HG02798 (cell line): ENCODE measurements at regions not wholly inside any gene's neighbourhood (a gene's known extent, or its start where the extent isn't known, plus 50 kb on each side); places are given as distances from the start of the nearest gene placed in this dataset.

Experiments
- ATAC-seq: cut with Tn5 transposase; IDR thresholded peaks from one replicate; pipeline ENCODE4 v1.9.1; 2021; ENCODE audit warnings: mild to moderate bottlenecking; ENCODE audit not compliant: unreplicated experiment, poor library complexity

DNA sequence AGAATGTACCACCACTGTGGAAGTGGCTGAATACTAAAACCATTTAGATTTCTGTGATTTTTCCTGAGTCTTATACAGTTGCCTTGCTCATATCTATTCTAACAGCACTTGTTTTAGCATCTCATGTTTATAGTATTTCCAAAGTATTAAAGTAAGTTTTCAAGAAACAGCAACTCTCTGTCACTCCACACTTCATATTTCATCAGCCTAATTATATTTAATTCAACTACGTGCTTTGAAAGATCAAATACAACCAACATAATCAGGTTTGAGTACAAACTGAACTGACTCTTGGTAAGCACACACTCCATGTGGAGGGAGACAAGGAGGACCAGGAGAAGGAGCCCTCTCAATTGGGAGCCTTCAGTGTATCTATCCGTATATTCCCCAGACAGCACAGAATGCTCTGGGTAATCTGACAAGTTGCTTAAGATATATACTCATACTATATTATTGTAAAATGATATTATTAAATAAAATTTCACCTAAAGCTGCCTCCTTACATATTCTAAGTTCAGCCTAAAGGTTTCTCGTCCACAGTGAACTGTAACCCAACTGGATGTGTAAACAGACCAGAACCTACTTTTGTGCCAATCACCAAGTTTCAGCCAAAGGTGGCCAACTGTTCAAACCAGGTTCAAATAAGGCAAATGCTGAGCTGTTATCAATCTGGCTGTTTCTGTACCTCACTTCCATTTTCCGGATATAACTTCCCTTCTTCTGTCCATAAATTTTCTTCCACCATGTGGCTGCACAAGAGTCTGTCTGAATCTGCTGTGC lies 105.0 kb upstream of the RASSF8 start:
- no peak for ATAC-seq

GRCh38 chr12:25854991-25855390 lies 103.5 kb upstream of the RASSF8 start:
- ATAC-seq = no peak

DNA sequence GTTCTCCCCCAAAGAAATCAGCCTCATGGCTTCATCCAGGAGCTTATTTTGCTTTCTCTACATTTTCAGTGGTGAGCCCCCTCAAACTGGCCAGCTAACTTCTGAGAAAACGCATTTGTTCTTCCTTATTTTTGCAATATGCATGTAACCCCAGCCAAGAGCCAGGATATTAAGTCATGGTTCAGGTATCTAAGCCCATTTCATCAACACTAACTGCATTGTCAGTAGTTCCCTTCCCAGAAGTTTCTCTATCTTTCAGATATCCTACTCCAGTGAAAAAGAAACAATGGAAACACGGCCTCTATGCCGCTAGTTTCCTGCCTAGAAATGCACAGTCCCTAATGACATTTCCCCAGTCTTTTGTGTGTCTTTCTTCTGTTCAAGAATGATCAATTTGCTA lies 102.8 kb upstream of the RASSF8 start:
- no peak for ATAC-seq

- no peak for ATAC-seq
These were observed 98.5 kb upstream of the RASSF8 start for GRCh38 chr12:25859976-25860375.

DNA sequence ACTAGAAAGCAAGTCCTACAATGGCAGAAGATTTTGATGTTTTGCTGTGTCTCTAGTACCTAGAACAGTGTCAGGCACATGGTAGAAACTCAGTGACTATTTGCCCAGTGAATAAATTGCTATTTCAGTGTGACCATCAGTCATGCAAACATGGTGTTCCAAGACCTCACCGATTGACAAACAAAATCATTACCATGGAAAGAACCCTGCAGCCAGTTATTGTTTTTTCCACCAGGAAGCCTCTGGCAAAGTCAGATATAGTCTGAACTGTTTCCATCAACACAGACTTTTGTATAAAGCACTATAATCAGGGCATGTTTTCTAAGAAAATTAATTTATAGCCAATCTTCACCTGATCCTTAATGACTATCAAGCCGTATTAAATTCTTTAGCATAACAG lies 97.3 kb upstream of the RASSF8 start:
- ATAC-seq = no peak

GRCh38 chr12:25864306-25865276 lies 93.9 kb upstream of the RASSF8 start:
- no peak for ATAC-seq

DNA sequence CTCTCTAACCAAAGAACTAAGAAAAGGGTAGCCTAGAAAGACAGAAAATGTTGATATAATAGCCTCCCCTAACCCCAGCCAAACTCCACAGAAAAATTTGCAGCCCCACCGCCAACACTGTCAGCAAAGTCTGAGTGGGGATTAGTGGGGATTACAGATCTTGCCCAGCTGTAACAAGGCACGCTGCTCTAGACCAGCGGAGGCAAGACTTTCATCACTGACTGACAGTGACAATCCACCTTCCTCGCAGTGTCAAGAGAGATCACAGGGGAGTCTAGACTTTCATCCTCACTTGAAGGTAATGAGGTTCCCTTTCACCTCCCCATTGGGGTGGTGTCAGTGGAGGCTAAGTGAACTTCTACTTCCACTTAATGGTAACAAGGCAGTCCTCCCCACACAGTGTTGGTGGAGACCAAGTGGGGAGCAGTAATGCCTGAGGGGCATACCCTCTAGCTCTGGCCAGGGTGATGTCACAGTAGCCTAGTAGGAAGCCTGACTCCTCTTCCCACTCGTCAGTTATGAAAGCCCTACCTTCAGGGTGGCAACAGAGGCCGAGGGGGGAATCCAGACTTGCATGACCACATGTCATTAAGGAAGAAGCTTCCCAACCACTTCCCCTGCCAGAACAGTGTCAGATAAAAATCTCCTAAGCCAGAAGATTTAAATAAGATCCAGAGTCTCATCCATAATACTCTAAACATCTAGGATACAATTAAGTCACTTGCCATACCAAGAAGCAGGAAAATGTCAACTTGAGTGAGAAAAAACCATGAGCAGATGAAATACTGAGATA lies 91.7 kb upstream of the RASSF8 start:
- no peak for ATAC-seq

- no peak for ATAC-seq
These were observed 90.3 kb upstream of the RASSF8 start for GRCh38 chr12:25868193-25868592.

- ATAC-seq = no peak
These were observed 86.3 kb upstream of the RASSF8 start for GRCh38 chr12:25872137-25872536.

DNA sequence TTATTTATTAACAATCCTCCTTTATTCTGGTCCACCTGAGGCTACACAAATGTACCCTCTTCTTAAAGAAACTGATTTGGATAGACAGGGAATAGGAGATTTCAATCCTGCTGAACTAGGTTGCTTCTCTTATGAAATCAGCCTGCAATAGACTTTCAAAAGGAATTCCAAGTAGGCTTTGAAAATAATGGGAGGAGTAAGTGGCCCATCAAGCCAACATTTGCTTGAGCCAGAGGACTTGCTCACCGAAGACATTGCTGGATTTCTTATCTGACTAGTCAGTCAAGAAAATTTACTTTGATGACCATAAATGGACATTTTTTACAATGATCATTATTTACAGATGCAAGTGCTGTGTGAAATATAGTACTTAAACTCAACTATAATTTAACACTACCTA lies 82.8 kb upstream of the RASSF8 start:
- ATAC-seq = no peak

GRCh38 chr12:25876383-25877045 lies 82.0 kb upstream of the RASSF8 start:
- ATAC-seq = no peak

GRCh38 chr12:25877446-25877845 lies 81.0 kb upstream of the RASSF8 start:
- ATAC-seq = no peak

DNA sequence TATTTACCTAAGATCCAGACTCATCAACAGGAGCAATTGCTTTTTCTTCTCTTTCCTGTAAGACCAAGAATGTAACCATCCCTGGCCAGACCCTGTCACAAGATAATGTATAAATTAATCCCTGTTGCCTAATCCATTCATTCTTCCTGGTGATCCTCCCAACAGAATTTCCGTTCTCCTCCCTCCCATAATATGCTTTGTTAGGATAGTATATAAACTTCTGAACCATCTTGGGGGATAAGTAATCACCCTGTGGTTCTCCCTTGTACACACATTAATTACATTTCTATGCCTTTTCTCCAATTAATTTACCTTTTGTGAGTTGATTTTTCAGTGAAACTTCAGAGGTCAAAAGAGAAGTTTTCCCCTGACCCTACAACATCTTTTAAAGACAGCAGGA lies 76.2 kb upstream of the RASSF8 start:
- ATAC-seq = no peak

DNA sequence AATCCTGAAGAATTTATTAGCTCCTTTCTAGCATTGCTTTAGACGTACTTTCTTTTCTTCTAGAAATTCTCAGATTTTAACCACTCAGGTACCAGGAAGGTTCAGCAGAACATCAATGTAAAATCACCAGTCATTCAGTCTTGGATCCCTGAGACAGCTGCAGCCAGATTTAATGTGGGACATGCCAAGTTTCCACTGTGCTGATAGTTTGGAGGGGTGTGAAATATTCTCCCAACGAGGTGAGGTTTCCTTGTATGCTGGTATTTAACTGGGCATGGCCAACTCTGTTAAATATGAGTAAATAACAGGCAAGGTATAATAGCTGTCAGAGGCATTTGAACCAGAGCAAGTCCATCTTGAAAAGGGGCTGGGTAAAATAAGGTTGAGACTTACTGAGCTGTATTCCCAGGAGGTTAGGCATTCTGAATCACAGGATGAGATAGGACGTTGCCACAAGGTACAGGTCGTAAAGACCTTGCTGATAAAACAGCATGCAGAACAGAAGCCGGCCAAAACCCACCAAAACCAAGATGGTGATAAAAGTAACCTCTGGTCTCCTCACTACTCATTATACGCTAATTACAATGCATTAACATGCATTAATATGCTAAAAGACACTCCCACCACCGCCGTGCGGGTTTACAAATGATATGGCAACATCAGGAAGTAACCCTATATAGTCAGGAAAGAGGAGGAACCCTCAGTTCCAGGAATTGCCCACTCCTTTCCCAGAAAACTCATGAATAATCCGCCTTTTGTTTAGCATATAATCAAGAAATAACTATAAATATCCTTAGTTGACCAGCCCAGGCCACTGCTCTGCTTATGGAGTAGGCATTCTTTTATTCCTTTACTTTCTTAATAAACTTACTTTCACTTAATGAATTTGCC lies 75.2 kb upstream of the RASSF8 start:
- ATAC-seq = no peak

DNA sequence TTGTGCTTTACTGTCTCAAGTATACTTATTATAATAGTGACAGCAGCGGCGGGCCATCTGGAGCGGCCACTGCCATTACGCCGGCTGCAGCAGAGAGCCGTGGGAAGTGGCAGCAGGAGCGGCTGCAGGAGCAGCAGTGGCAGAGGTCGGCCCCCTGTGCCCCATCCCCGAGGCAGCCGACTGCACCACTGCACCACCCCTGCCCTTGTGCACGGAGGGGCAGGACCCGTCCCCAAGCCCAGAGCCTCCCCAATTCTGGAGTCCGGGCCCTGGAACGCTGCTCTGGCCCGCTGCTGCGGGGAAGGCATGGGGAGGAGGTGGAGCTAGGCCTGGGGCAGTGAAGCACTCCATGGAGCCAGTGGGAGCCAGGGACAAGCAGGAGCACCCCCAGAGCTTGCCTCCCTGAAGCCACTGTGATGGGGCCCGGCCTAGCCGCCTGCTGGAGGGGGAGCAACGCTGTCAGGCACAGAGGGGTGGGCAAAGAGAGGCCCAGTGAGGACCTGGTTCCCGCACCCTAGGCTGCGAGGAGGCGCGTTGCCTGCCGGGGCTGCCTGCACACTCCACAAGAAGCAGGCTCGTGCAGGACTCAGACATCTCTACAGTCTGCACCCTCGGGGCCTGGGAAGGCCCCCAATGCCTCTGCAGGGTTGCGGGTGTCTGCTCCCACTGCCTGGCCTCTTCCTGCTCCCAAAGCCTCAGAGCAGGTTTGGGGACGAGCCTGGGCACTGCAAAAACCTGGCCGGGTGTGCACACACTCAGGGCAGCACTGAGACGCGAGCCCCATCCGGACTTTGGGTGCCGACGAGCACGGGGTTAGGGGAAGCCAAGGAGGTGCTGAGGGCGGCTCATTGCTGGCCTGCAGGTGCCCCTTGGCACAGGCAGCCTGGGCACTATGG lies 74.2 kb upstream of the RASSF8 start:
- no peak for ATAC-seq

GRCh38 chr12:25884920-25885234 lies 73.6 kb upstream of the RASSF8 start:
- ATAC-seq = no peak

DNA sequence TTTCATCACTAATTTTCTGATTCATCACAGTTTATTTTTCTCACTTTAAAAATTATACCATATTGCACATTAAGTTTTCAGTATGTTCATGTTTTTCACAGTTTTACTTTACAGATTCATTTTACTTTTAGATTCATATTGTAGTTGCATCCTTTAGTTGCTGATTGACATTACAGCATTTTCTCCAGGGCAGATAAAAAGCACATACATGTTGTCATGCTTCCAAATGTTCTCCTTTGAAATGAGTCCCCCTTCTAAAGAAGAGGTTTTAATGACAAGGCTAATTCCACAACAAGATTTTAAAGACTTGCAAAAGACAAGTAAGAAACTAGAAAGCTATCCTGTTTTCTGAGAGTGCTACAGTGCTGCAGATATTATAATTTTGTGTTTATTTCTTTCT lies 72.1 kb upstream of the RASSF8 start:
- no peak for ATAC-seq

- ATAC-seq = no peak
These were observed 71.1 kb upstream of the RASSF8 start for GRCh38 chr12:25887367-25887766.
